Activated CD4-positive, alpha-beta T cell treated with anti-CD3 and anti-CD28 coated beads, Interleukin-2, amount 50 U/mL, for 48 hours (primary cell): ENCODE measurements at regions not wholly inside any gene's neighbourhood (a gene's known extent, or its start where the extent isn't known, plus 50 kb on each side); places are given as distances from the start of the nearest gene placed in this dataset.
"Not testable (repeated sequence)": the region's sequence is repeated elsewhere in the genome, so short reads cannot be mapped to it uniquely, and the experiment has no call there.

Experiments
- DNase-seq, 2 experiments: peaks; one replicate each; pipeline ENCODE4 v3.0.0-alpha.2; 2020

DNA sequence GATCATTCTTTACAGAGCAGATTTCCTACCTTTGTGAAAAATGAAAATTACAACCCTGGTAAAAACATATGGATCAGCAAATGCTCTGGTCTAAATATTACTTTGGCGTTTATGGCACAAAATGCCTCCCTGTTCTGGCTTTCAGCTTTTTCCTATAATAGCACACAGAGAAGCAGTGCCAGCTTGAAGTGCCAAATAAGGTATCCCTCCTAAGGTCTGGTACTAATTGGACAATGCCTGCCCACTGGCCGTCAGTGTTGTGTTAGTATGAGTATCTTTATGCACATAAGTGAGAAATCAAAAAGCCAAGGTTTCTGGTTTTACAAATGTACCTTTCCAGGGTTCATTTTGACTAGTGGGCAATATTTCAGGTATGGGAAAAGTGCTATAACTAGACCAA, 1293.7 kb upstream of the FAM98A start:
- DNase-seq, result no peak

DNA sequence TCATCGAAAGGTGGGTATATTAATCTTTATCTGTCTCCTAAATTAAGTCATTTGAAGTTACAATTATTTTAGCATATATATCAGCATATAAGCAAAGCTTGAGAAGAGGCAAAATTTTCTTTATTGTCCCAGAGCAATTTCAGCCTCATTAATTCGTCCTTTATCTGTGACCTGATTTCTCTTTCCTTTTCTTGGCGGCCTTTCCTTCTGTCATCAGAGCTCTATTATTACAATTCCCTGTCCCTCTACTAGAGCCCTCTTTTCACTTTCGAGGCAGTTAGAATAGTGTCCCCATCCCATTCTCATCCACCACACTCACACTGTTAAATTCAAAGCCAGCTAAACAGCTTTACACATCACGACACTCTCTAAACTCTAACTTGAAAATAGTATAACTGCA, 1293.2 kb upstream of the FAM98A start:
- no peak for DNase-seq

DNA sequence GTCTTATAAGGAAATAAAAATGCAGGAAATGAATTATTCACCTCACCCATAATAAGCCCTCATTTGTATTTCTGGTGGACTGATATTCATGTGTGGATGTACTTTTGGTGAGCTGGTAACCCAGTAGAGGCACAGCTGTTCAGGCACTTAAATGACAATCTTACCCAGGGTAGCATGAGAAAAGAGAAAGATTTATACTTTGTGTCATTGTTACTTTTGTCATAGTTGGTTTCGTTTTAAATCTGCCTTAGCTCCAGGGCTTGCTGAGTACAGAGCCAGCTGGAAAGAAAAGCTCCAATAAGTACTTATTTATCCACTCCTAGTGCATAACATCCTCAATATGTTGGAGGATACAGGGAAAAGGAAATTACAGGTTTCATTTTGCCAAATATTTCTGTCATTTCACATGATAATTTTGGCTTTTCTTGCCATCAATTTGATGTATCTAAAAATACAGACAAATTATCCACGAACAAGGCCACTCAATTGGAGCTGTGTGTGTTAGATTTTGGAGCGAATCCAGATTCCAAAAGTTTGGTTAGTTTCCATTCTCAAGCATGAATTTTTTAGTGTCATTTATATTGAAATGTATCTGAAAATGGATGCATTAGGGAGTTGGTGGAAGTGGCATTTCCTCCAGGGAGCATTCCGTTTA, 1276.1 kb upstream of the FAM98A start:
- no peak for DNase-seq

DNA sequence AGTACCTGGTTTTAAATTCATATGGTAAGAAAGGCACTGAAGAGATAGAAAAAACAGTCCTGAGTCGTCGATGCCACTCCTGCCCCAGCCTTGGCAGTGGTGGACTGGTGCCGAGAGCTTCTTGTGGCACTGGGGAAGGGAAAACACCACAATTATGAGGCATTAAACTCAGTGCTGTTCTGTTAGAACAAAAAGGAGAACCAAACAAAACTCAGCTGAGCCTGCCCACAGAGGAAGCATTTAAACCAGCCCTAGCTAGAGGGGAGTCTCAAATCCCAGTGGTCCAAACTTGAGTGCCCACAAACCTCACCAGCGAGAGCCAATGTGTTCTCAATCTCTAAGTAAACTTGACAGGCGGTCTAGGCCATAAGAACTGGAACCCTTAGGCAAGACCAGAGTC, 1254.5 kb upstream of the FAM98A start:
- no peak for DNase-seq

DNA sequence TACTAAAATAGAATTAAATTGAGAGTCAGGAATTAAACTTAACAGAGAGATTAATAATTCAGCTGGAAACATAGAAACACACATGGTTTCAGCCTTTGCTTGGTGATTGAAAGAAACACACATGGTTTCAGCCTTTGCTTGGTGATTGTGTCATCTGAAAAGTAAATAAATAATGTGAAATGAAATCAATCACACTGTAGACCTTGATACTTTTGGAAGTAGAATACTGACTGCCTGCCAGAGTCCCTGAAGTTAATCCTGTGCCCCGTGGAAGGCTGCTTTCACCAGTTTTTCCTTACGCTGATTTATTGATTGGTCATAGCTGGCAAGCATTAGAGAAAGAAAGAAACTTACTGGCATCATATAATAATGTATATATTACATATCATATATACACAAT, 1252.7 kb upstream of the FAM98A start:
- DNase-seq, result no peak

DNA sequence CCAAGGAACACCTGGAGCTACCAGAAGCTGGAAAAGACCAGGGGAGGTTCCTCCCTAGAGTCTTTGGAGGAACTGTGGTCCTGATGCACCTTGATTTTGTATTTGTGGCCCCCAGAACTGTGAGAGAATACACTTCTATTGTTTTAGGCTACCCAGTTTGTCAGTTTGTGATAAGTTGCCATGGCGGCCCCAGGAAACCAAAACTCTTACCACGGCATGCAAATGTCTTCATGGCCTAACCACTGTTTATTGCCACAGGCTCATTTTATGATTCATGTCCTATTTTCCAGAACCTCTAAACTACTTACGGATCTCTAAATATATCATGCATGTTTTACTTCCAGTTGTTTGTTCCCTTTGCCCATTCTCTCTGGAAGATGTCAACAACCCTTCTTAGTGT, 1250.7 kb upstream of the FAM98A start:
- DNase-seq, result no peak

DNA sequence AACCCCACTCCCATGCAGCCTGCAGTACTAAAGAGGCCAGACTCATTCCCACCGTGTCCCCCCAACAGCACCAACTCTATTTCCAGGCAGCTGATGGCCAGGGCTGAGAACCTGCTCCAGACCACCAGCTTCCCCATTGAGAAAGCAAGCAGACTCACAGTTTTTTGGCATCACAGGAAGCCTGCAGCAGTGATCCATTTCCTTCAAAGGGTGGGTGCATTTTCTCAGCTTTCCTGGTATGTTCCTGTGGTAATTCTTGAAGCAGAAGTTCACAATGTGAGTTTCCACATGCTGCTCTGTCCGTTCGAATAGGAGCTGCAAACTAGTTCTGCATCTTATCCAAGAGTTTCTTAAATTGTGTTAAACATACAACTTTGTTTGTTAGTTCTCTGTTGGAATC, 1249.6 kb upstream of the FAM98A start:
- DNase-seq, result no peak

DNA sequence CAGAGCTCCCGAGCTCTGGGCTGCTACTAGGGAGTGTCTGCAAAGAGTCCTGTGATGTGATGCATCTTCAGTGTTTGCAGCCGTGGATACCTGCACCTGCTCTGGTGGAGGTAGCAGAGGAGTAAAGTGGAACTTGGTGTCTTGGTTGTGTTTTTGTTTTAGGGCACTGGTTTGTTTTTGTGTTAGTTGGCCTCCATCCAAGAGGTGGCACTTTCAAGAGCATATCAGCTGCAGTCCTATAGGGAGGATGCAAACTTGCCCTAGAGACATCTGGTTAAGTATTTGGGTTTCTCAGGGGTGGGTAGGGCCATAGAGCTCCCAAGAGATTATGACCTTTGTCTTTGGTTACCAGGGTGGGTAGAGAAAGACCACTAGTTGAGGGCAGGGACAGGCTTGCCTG, 1249.0 kb upstream of the FAM98A start:
- no peak for DNase-seq

DNA sequence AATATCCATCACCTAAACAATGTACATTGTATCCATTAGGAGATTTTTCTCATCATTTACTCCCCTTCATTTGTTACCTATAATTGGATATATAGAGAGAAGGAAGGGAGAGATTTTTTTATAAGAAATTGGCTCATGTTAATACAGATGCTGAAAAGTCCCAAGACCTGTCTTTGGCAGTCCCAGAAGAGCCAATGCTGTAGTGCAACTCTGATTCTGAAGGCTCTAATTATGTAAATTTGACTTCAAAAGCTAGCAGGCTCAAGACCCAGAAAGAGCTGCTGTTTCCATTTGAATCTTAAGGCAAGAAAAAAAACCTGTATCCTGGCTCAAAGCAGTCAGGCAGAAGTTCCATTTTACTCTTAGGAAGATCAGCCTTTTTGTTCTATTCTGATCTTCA, 1245.5 kb upstream of the FAM98A start:
- no peak for DNase-seq

DNA sequence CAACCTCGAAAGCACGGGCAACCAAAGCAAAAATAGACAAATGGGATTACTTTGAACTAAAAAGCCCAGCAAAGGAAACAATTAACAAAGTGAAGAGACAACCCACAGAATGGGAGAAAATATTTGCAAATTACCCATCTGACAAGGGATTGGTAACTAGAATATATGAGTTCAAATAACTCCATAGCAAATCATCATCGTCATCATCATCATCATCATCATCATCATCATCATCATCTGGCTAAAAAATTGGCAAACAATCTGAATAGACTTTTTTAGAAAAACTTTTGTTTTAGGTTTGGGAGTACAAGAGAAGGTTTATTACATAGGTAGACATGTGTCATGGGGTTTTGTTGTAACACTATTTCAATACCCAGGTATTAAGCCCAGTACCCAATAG, 1239.3 kb upstream of the FAM98A start:
- DNase-seq, result no peak

DNA sequence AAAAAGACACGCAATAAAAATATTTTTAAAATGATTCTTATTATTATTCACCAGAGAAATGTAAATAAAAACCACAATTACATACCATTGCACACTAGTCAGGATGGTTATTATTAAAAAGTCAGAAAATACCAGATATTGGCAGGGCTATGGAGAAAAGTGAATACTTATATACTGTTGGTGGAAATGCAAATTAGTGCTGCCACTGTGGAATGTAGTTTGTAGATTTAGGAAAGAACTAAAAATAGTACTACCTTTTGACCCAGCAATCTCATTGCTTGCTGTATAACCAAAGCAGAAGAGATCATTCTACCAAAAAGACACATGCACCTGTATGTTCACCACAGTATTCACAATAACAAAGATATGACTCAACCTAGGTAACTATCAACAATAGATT, 1237.3 kb upstream of the FAM98A start:
- no peak for DNase-seq

DNA sequence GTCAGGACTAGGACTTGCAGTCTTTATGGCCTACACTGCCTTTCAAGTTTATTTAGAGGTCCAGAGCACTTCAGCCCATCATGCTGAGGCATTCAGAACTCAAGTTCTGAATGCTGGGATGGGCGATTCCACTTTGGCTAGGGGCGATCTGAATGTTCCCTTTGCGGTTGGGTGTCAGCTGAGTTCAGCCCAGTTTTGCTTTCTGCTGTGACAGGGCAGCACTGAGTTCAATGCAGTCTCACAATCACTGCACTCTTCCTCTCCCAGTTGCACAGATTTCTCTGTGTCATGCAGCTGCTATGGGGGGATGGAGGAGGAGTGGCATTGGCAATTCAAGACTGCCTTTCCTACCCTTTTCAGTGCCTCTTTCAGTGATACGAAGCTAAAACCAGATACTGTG, 1232.0 kb upstream of the FAM98A start:
- no peak for DNase-seq

DNA sequence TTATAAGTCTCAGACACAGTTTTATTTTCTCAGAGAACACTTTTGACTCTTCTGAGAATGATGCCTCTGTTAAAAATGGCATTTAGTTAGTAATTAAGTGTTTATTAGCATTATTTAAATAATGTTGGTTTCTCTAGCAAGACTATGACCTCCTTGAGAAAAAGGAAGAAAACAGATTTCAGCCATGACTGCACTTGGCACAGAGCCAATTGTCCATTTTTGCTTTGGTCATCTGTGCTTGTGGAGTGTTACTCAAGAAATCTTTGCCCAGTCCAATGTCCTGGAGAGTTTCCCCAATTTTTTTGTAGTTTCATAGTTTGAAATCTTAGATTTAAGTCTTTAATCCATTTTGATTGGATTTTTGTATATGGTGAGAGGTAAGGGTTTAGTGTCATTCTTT, 1229.4 kb upstream of the FAM98A start:
- no peak for DNase-seq

DNA sequence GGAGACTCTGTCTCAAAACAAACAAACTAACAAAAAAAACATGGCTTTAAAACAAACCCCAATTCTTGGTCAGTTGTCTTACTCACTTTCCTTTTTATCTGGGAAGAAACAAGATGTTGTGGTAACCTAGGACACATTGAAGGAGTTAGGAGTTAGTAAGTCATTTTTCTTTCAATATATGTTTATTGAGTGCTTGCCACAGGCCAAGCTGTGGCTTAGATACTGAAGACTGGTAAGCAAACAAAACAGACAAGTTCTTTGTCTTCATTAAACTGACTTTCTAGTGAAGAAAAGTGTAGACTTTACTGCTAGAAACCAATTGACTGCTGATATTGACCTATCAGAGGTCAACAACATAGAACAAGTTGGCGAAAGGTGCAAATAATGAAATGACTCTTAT, 1228.3 kb upstream of the FAM98A start:
- no peak for DNase-seq

DNA sequence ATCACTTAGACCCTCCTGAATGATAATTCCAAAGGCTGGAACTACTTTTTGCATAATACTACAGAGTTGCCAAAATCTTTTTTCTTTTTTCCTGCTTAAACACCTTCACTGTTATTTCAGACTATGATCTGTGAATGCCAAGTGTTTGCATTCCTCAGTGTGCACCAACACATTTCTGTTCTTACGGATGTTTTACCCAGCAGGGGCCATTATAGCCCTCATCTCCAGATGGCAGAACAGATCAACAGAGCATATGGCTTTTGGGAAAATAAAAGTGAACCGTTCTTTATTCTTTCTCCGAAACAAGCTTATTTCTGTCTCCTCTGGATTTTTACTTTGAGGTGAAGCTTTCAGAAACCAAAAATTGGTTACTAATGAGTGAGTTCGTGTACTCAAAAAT, 1226.6 kb upstream of the FAM98A start:
- no peak for DNase-seq

DNA sequence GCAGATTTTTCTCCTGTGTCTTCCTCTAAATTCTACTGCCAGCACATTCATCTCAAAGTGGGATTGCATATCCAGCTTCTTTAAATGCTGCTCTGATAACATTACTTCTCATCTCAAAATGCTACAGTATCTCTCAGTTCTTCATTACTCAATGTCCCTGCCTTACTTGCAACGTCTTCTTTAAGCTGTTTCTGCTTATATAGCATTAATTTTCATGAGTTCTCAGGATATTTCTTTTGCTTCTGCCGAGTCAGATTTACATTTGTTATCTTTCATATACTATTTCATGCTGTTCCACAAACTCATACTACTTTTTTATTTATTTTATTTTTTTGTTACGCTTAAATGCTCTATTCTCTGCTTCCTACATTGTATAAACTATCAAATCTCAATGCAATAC, 1223.5 kb upstream of the FAM98A start:
- no peak for DNase-seq

DNA sequence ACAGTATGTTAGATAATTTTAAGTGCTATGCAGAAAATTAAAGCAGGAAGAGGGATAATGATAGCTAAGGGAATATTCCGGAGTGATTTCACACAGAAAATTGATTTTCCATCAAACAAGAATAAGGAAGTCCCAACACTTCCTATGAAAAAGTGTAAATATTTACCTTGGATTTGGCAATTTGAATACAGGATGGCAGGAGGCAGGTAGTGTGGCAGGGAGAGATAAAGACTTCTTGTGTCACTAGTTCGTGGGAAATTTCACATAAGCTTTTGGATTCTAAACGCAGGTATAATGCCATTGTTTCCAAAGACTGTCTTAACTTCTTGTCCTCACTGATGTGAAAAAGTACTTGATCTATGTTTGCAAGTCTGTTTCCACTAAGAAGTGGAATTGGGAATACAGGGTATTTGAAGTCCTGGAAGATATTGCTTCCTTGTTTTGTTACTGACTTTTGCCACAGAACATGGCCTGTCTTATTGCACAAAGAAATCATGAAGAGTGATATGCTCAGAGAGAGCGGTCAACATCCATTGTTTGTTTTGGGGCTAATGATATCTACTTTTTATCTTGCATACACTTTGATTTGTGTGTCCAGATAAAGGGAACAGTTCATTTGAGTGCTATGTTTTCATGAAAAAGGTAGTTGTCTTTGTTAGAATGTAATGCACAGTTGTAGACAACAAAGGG, 1216.1 kb upstream of the FAM98A start:
- no peak for DNase-seq

DNA sequence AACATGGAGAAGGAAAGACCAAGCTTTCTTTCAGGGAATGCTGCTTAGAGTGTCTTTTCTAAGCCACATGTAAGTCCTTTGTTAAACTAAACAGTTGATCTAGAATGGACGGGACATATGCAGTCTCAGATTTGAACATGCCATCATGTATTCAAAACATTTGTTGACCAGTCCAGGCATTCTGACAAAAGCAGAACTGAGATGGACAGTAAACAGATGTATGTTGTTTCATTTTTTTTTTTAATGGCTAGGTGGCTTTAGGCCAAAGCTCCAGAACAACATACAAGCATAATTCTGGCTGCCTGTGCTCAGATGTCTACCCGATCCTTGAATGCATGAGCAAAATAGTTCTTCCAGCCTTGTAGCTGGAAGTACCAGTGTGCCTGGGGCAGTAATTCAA, 1211.4 kb upstream of the FAM98A start:
- no peak for DNase-seq

DNA sequence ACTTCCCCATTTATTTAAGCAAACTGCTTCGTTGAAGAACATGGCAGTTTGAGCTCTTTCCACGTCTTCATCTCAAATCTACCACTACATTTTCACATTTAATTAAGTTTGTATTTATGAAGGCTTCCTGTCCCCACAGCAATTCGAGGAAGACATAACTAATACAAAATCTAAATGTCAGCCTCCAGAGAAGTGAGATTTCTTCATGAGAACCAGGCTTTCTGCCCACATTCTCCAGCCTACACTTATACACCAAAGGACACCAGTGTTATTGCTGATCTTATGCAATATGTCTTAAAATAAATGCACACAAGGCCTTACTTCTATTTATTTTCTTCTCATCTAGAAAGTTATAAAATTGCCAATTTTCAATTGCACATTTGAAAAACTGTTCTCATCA, 1209.3 kb upstream of the FAM98A start:
- no peak for DNase-seq

DNA sequence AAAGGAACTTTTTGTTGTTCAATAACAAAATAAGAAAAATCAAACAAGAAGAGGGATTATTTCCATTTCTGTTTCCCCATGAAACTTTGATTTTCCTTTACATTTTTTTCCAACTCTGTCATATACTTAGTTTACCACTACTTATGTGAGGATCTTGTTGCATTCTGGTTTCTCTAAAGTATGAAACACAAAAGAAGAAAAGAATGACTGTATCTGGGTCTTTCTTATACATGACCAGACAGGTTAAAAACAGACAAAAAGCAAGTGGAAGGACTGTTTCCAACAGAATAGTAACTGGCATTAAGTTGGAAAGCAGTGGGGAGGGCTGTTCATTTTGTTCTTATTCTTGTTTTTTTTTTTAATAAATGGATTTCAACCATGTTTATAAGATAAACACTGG, 1207.8 kb upstream of the FAM98A start:
- DNase-seq, result no peak

DNA sequence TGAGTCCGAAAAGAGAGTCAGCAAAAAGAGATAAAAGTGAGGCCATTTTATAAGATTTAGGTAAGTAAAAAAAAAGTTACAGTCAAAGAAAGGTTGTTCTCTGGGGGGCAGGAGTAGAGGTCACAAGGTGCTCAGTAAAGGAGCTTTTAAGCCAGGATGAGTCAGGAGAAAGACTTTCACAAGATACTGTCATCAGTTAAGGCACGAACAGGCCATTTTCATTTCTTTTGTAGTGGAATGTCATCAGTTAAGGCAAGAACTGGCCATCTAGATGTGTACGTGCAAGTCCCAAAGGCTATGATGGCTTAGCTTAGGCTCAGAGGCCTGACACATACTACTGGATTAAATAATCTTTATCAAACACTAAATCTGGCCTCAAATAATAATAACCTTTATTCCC, 1207.3 kb upstream of the FAM98A start:
- no peak for DNase-seq

DNA sequence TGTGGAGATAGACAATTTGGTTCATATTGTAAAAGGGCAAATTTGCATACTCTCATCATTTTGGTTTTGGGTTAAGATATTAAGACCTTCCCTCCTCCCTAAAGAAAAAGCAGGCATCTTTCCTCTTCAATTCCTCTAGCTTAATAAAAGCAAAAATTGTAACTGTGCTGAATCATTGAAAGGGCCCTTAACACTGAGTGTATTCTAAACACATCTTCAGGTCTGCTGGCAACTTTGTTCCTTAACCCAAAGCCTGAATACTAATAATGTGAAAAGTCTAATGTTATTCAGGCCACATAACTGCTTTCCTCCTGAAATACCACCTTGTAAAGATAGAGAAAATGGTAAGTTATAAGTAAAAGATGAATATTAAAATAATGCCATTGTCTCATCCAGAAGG, 1200.5 kb upstream of the FAM98A start:
- DNase-seq, result no peak

DNA sequence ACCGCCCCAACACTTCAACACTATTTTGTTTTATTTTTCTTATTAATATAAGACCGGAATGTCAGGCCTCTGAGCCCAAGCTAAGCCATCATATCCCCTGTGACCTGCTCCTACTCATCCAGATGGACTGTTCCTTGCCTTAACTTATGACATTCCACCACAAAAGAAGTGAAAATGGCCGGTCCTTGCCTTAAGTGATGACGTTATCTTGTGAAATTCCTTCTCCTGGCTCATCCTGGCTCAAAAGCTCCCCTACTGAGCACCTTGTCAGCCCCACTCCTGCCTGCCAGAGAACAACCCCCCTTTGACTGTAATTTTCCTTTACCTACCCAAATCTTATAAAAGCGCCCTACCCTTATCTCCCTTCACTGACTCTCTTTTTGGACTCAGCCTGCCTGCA, 1196.5 kb upstream of the FAM98A start:
- DNase-seq, result not testable (repeated sequence)

DNA sequence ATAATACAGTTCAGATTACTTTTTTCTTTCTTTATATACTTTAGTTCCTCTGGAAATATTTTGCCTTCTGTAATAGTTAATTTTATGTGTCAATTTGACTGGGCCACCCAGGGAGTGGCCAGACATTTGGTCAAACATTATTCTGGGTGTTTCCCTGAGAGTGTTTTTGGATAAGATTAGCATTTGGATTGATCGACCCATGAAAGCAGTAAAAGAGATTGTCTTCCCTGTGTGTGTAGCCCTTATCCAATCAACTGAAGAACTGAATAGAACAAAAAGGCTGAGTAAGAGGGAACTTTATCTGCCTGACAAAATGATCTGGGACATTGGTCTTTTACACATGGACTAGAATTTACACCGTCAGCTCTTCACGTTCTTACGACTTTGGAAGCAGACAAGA, 1190.1 kb upstream of the FAM98A start:
- DNase-seq, result no peak

DNA sequence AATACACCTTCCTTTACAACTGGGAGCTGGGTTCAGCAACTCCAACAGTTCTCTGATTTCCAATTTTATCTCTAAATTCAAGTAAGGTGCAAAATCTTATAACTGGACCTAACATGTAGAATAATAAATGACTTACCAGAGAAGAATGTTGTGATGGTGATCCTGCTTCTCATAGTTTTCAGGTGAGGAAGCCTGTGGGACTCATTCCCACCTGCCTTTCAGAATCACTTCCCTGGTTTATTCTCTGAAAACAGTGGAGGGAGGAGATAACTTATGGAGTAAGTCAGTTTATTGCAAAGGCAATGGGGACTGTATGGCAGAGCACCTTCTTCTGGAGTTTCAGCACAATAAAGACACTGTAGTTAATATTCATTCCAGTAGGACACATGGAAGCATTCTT, 1188.2 kb upstream of the FAM98A start:
- no peak for DNase-seq
